CD4-positive, CD25-positive, alpha-beta regulatory T cell (primary cell): ENCODE measurements at regions not wholly inside any gene's neighbourhood (a gene's known extent, or its start where the extent isn't known, plus 50 kb on each side); places are given as distances from the start of the nearest gene placed in this dataset.
"Not testable (repeated sequence)": the region's sequence is repeated elsewhere in the genome, so short reads cannot be mapped to it uniquely, and the experiment has no call there.

ENCODE experiments used
- ATAC-seq, 2 donors: fragments of 150-1000 bp; cut with Tn5 transposase; one replicate each; pipeline ENCODE4 v1.10.0; 2021; ENCODE audit warnings: low read depth in 2 of 2, moderate number of reproducible peaks in 2 of 2, moderate library complexity in 1 of 2
- DNase-seq, 3 donors: peaks; one replicate each; pipeline versions ENCODE4 v3.0.0 to v3.0.0-alpha.2; 2012 to 2022; ENCODE audit warnings: mixed read lengths in 1 of 3
- H3K27ac ChIP-seq: one replicate; pipeline ENCODE4 v1.7.0; 2013; ENCODE audit warnings: mild to moderate bottlenecking, low read length; ENCODE audit not compliant: insufficient read depth, poor library complexity, severe bottlenecking
- H3K27me3 ChIP-seq: one replicate; pipeline ENCODE4 v1.7.0; 2013; ENCODE audit warnings: low read length; ENCODE audit not compliant: control insufficient read depth, insufficient read depth
- H3K36me3 ChIP-seq: one replicate; pipeline ENCODE4 v1.7.0; 2013; ENCODE audit warnings: mild to moderate bottlenecking, low read length, moderate library complexity; ENCODE audit not compliant: control insufficient read depth, insufficient read depth
- H3K4me1 ChIP-seq: 2 replicates; pipeline ENCODE4 v1.7.0; 2013; ENCODE audit warnings: mild to moderate bottlenecking, low read length; ENCODE audit not compliant: insufficient read depth, control insufficient read depth, poor library complexity, severe bottlenecking
- H3K4me3 ChIP-seq: one replicate; pipeline ENCODE4 v1.7.0; 2013; ENCODE audit warnings: low read depth, mild to moderate bottlenecking, low read length, moderate library complexity
- H3K9me3 ChIP-seq, 2 experiments: 1 replicate in 1 of 2; 2 replicates in 1 of 2; pipeline ENCODE4 v1.7.0; 2013; ENCODE audit warnings: low read length in 2 of 2, mild to moderate bottlenecking in 1 of 2, moderate library complexity in 1 of 2; ENCODE audit not compliant: control insufficient read depth in 2 of 2
- H3K27ac Mint-ChIP-seq, 3 donors: one replicate each; pipeline ENCODE4 v1.8.0; 2020 to 2022; ENCODE audit warnings: mild to moderate bottlenecking in 3 of 3, mixed read lengths in 3 of 3, moderate library complexity in 2 of 3
- H3K27me3 Mint-ChIP-seq: one replicate; pipeline ENCODE4 v1.8.0; 2022; ENCODE audit warnings: mild to moderate bottlenecking, mixed read lengths
- H3K36me3 Mint-ChIP-seq: one replicate; pipeline ENCODE4 v1.8.0; 2020; ENCODE audit warnings: mixed read lengths
- H3K4me1 Mint-ChIP-seq, 4 donors: one replicate each; pipeline ENCODE4 v1.8.0; 2020 to 2022; ENCODE audit warnings: mixed read lengths in 4 of 4, mild to moderate bottlenecking in 1 of 4
- H3K4me3 Mint-ChIP-seq, 4 donors: one replicate each; pipeline ENCODE4 v1.8.0; 2020 to 2022; ENCODE audit warnings: mild to moderate bottlenecking in 4 of 4, mixed read lengths in 4 of 4, moderate library complexity in 3 of 4
- H3K9me3 Mint-ChIP-seq, 7 donors: one replicate each; pipeline ENCODE4 v1.8.0; 2020 to 2022; ENCODE audit warnings: mixed read lengths in 7 of 7, mild to moderate bottlenecking in 3 of 7, moderate library complexity in 2 of 7

DNA sequence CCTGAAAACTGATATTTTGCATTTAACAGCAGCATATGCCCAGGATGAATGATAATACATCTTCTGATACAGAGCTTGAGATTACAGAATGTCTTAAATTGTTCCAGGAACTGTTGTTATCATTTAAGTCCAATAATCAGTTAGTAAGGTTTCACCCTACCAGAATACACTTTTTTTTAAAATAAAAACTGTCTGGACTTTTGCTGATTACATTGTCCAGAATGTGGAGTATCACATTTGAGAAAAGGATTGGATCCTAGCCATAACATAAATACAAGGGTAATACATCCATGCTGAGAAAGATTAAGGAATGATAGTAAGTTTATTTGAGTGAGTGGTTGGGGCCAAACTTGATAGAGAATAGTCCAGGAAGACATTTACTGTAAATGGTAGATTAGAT is 71.0 kb downstream of the SEPTIN7 start:
- Mint-ChIP-seq H3K27ac (no peak overlapping the region), H3K9me3 (no peaks in the 10 kb centered on the region), H3K36me3 (peaks cover 40% of the 10 kb centered on the region), H3K4me3 (no peak overlapping the region), H3K27me3 (no peaks in the 10 kb centered on the region), H3K4me1 (peaks cover 23 to 35% (median 28%) of the 10 kb centered on the region in 4 donors)
- ATAC-seq = no peak
- Histone ChIP-seq H3K9me3 (no peaks in the 10 kb centered on the region), H3K36me3 (peaks cover 40% of the 10 kb centered on the region), H3K4me1 (peaks cover 3% of the 10 kb centered on the region), H3K27ac (no peak overlapping the region), H3K27me3 (no peaks in the 10 kb centered on the region), H3K4me3 (no peak overlapping the region)
- no peak for DNase-seq

DNA sequence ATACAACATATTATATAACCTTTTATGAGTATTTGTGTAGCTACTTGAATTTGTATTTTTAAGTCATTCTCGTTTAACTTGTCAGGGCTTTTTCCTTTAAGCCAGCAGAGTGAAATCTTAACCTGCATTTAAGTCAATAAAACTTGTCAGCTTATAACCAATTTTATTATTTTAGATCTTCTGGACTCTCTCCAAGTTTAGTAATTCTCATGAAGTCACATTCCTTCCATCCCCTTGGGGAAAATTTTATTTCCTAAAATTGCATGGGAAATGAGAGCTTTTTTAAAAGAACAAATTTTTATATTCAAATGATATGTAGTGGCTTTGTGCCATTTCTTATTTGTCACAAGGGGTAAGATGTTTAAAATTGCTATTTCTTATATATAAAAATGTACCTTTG is 74.0 kb downstream of the SEPTIN7 start:
- H3K9me3 Mint-ChIP-seq = no peaks in the 10 kb centered on the region
- no peaks in the 10 kb centered on the region for H3K27me3 Mint-ChIP-seq
- peaks cover 43% of the 10 kb centered on the region for H3K36me3 ChIP-seq
- no peaks in the 10 kb centered on the region for H3K9me3 ChIP-seq
- peaks cover 41% of the 10 kb centered on the region for H3K36me3 Mint-ChIP-seq
- H3K4me3 Mint-ChIP-seq = no peak overlapping the region
- H3K4me3 ChIP-seq = no peak overlapping the region
- DNase-seq = no peak
- H3K4me1 ChIP-seq = peaks cover 3% of the 10 kb centered on the region
- H3K27me3 ChIP-seq = no peaks in the 10 kb centered on the region
- no peak for ATAC-seq
- H3K27ac ChIP-seq = no peak overlapping the region
- H3K27ac Mint-ChIP-seq = no peak overlapping the region
- H3K4me1 Mint-ChIP-seq = peaks cover 16 to 27% (median 24%) of the 10 kb centered on the region in 4 donors

DNA sequence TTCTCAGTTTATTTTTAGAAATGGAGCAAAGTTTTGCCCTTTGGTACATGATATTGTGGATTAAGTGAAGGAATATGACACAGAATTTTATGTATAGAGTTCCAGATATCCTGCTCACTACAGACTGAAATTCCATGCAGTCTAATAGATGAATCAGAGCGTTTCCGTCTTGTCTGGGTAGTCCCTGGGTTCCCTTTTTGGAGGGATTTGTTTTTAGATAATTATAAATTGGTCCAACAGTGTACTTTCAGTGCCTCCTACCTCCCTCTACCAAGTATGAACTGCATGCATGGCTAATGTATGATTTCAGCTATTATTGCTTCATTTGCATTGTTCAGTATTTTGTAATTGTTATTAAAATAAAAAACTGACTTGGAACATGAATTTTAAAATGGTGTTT is 74.4 kb downstream of the SEPTIN7 start:
- Histone ChIP-seq H3K4me3 (no peak overlapping the region), H3K4me1 (peaks cover 3% of the 10 kb centered on the region), H3K36me3 (peaks cover 46% of the 10 kb centered on the region), H3K27ac (no peak overlapping the region), H3K27me3 (no peaks in the 10 kb centered on the region), H3K9me3 (no peaks in the 10 kb centered on the region)
- H3K4me3 Mint-ChIP-seq = no peak overlapping the region
- peaks cover 12 to 23% (median 20%) of the 10 kb centered on the region in 4 donors for H3K4me1 Mint-ChIP-seq
- no peaks in the 10 kb centered on the region for H3K9me3 Mint-ChIP-seq
- no peak overlapping the region for H3K27ac Mint-ChIP-seq
- no peak for ATAC-seq
- H3K36me3 Mint-ChIP-seq = peaks cover 43% of the 10 kb centered on the region
- H3K27me3 Mint-ChIP-seq = no peaks in the 10 kb centered on the region
- DNase-seq = no peak

DNA sequence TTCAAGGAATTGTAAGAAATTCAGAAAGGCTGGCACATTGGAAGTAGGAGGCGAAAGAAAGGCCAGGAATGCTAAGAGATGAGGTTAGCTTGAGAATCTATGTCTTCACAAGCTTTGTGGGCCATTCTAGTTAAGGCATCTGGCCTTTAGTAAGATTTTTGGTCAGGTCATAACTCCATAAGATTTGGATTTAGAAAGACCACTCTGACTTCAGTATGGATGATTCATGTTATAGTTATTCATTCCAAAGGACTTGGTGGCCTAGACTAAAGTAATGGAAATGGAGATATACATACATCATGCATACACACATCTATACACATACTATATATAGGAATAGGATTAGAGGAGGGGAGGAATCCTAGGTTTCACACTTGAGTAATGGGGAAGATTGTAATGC is 77.5 kb downstream of the SEPTIN7 start:
- DNase-seq = no peak
- H3K27ac Mint-ChIP-seq = peak overlapping the region; percentile 0 to 61 (median 3)

DNA sequence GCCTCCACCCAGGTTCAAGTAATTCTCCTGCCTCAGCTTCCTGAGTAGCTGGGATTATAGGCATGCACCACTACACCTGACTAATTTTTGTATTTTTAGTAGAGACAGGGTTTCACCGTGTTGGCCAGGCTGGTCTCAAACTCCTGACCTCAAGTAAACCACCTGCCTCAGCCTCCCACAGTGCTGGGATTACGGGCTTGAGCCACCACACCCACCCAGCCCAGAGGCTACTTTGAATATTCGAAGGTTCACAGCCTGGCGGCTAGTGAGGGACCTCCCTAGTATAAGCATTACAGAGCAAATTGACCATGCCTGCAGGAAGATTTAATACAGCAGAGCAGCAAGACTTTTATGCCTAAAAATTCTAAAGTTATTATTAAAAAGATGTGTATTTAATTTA is 86.6 kb downstream of the SEPTIN7 start:
- peaks cover 69% of the 10 kb centered on the region for H3K36me3 ChIP-seq
- H3K27me3 Mint-ChIP-seq, DNase-seq, H3K27ac ChIP-seq, H3K4me3 Mint-ChIP-seq, H3K9me3 Mint-ChIP-seq, H3K4me1 ChIP-seq, H3K9me3 ChIP-seq, ATAC-seq, H3K4me3 ChIP-seq, H3K27me3 ChIP-seq: not testable (repeated sequence)
- Mint-ChIP-seq H3K4me1 (peaks cover 11 to 25% (median 23%) of the 10 kb centered on the region in 4 donors), H3K27ac (peak overlapping the region in 1 of 3 donors; percentile 52), H3K36me3 (peaks cover 44% of the 10 kb centered on the region)

More for the DNA sequence above, 77.5 kb downstream of the SEPTIN7 start:
- Mint-ChIP-seq H3K27me3 (no peaks in the 10 kb centered on the region), H3K36me3 (peaks cover 35% of the 10 kb centered on the region), H3K9me3 (no peaks in the 10 kb centered on the region), H3K4me1 (peaks cover 6 to 26% (median 11%) of the 10 kb centered on the region in 4 donors), H3K4me3 (no peak overlapping the region)
- Histone ChIP-seq H3K27ac (no peak overlapping the region), H3K4me1 (no peaks in the 10 kb centered on the region), H3K4me3 (no peak overlapping the region), H3K27me3 (no peaks in the 10 kb centered on the region), H3K9me3 (no peaks in the 10 kb centered on the region), H3K36me3 (peaks cover 58% of the 10 kb centered on the region)
- no peak for ATAC-seq

DNA sequence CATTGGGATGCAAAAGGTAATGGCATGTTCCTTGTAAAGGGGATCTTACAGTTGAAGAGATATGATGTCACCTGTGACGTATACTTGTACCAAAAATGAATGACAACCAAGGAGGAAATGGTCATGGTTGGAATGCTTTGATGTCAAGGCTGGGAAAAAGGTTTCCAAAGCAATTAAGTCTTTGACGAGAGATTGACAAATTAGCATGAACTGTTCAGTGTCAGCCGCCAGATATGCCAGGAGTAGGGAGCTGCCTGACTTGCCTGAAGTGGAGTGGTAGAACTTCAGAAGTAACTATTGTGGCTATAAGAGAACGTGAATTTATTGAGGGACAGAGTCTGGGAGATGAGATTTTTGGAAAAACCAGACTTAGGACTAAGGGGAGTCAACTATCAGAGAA is 88.1 kb downstream of the SEPTIN7 start:
- H3K4me3 ChIP-seq = no peak overlapping the region
- H3K36me3 Mint-ChIP-seq = peaks cover 43% of the 10 kb centered on the region

DNA sequence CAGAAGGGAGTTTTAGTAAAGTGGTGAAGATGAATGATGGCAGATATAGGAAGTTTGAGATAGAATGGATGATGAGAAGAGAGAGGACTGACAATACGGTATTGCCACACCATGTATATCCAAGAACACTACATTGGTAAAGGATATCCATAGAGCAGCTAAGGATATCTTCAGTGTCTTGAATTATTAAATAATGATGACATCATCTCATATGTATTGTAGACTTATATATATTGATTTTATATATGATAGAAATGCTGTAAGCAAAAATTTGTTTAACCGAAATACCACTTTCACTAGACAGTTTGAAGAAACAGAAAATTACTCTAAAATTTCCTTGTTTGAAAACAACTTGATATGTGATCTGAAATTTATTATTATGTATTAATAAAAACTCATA is 89.0 kb downstream of the SEPTIN7 start:
- ATAC-seq = no peak
- Mint-ChIP-seq H3K27ac (peak overlapping the region in 2 of 3 donors; percentile 15 to 78), H3K9me3 (no peaks in the 10 kb centered on the region)

More for the DNA sequence above, 88.1 kb downstream of the SEPTIN7 start:
- DNase-seq = no peak
- peaks cover 16 to 29% (median 23%) of the 10 kb centered on the region in 4 donors for H3K4me1 Mint-ChIP-seq
- H3K4me3 Mint-ChIP-seq = no peak overlapping the region
- Histone ChIP-seq H3K27ac (no peak overlapping the region), H3K9me3 (no peaks in the 10 kb centered on the region), H3K27me3 (no peaks in the 10 kb centered on the region), H3K36me3 (peaks cover 56% of the 10 kb centered on the region), H3K4me1 (no peaks in the 10 kb centered on the region)
- H3K9me3 Mint-ChIP-seq = no peaks in the 10 kb centered on the region
- H3K27ac Mint-ChIP-seq = no peak overlapping the region
- no peaks in the 10 kb centered on the region for H3K27me3 Mint-ChIP-seq
- ATAC-seq = no peak

DNA sequence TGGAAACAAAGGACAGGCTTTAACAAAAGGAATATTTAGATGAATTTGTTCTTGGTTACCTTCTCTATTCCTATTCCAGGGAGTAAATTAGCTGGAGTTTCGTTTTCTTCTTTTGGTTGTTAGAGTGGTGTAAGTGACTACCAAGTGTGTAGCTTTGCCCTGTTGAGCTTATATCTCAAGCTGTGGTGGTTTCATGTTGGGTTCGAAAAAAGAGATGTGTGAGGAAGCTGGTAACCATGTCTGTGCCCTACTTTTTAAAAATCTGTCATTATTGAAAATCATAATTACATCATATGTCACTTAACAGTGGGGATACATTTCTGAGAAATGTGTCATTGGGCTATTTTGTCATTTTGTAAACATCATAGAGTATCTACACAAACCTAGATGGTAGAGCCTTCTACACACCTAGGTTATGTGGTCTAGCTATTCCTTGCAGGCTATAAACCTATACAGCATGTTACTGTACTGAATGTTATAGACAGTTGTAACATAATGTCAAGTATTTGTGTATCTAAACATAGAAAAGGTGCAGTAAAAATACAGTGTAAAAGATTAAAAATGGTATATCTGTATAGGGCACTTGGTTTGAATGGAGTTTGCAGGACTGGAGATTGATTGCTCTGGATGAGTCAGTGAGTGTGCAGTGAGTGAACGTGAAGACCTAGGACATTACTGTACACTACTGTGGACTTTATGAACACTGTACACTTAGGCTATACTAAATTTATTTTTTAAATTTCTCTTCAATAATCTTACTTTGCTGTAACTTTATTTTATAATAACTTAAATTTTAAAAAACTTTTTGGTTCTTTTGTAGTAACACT is 90.4 kb downstream of the SEPTIN7 start:
- Histone ChIP-seq H3K27ac (no peak overlapping the region), H3K9me3 (no peaks in the 10 kb centered on the region), H3K36me3 (peaks cover 53% of the 10 kb centered on the region), H3K27me3 (no peaks in the 10 kb centered on the region), H3K4me3 (no peak overlapping the region), H3K4me1 (no peaks in the 10 kb centered on the region)
- no peak overlapping the region for H3K4me3 Mint-ChIP-seq
- peaks cover 32% of the 10 kb centered on the region for H3K36me3 Mint-ChIP-seq
- peaks cover 15 to 25% (median 18%) of the 10 kb centered on the region in 4 donors for H3K4me1 Mint-ChIP-seq
- H3K9me3 Mint-ChIP-seq = no peaks in the 10 kb centered on the region
- no peaks in the 10 kb centered on the region for H3K27me3 Mint-ChIP-seq
- ATAC-seq (no peak), DNase-seq (no peak)
- H3K27ac Mint-ChIP-seq = peak overlapping the region; percentile 11 to 81 (median 17)

More for the DNA sequence above, 89.0 kb downstream of the SEPTIN7 start:
- Mint-ChIP-seq H3K4me1 (peaks cover 17 to 27% (median 22%) of the 10 kb centered on the region in 4 donors), H3K4me3 (no peak overlapping the region), H3K36me3 (peaks cover 42% of the 10 kb centered on the region), H3K27me3 (no peaks in the 10 kb centered on the region)
- Histone ChIP-seq H3K36me3 (peaks cover 52% of the 10 kb centered on the region), H3K4me3 (no peak overlapping the region), H3K27ac (no peak overlapping the region), H3K9me3 (no peaks in the 10 kb centered on the region), H3K27me3 (no peaks in the 10 kb centered on the region), H3K4me1 (no peaks in the 10 kb centered on the region)
- DNase-seq = no peak
